NCI-H187 treated with DMSO at 0.1 percent for 48 hours (cell line): ENCODE measurements at regions not wholly inside any gene's neighbourhood (a gene's known extent, or its start where the extent isn't known, plus 50 kb on each side); places are given as distances from the start of the nearest gene placed in this dataset.
A peak's percentile ranks its signal among the peaks of the same experiment; 100 is the strongest.
"Not testable (repeated sequence)": the region's sequence is repeated elsewhere in the genome, so short reads cannot be mapped to it uniquely, and the experiment has no call there.

Experiments
- DNase-seq: peaks from one replicate; lab custom pipeline; 2025; lab: John Stamatoyannopoulos, UW

DNA sequence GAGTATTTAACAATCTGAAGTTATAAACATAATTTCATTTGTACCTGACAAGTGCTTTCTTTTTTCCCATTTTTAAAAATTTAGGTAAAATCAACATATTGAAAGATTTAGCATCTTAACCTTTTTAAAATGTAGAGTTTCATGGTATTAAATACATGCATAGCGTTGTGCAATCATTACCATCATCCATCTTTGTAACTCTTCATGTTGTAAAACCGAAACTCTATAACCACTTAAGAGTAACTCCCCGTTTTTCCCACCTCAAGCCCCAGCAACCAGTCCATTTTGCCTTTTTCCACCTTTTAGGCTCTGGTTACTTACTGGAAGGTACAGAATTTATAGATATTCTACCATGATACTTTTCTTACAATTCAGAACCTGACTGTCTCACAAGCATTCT lies 892.5 kb downstream of the DNAJB9 start:
- DNase-seq: no peak

DNA sequence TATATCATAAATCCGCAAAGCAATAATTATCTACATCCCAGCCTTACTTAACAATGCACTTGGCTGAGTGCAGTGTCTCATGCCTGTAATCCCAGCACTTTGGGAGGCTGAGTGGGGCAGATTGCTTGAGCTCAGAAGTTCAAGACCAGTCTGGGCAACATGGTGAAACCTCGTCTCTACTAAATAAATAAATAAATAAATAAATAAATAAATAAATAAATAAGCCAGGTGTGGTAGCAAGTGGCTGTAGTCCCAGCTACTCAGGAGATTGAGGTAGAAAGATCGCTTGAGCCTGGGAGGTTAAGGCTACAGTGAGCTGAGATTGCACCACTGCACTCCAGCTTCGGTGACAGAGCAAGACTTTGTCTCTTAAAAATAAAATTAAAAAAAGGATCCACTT lies 898.1 kb downstream of the DNAJB9 start:
- not testable (repeated sequence) for DNase-seq

DNA sequence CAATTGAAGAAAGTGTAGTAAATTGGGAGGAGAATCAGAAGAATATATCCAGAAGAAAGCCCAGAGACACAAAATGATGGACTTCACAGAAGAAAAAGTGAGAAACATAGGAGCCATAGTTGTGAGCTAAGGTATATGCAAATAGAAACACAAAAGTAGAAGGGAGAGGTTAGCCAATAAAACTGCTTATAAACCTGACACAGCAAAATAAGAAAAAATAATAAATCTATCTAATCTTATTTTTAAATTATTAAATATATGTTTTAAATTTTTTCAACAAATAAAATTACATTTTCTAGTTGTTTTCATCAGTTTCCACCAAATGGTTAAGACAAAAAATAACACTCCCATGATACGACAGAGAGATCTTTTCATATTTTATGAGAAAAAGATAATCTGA lies 903.5 kb downstream of the DNAJB9 start:
- DNase-seq: no peak

- peak; percentile 97 for DNase-seq
Observed at GRCh38 chr7:109476409-109476808, 906.7 kb downstream of the DNAJB9 start.

- no peak for DNase-seq
Observed at GRCh38 chr7:109479388-109479787, 909.7 kb downstream of the DNAJB9 start.

- not testable (repeated sequence) for DNase-seq
Observed at GRCh38 chr7:109490607-109491006, 920.9 kb downstream of the DNAJB9 start.

DNA sequence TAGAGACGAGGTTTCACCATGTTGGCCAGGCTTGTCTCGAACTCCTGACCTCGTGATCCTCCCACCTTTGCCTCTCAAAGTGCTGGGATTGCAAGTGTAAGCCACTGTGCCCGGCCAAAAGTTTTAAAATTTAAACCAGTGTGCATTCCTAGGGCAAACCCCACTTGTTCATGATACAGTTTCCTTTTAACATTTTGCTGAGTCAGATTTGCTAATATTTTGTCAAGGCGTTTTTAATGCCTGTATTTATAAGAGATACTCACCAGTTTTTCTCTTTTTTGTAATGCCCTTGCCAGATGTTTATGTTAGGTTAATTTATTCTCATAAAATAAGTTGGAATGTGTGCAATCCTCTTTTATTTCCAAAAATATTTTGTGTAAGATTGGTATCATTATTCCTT lies 927.4 kb downstream of the DNAJB9 start:
- no peak for DNase-seq

DNA sequence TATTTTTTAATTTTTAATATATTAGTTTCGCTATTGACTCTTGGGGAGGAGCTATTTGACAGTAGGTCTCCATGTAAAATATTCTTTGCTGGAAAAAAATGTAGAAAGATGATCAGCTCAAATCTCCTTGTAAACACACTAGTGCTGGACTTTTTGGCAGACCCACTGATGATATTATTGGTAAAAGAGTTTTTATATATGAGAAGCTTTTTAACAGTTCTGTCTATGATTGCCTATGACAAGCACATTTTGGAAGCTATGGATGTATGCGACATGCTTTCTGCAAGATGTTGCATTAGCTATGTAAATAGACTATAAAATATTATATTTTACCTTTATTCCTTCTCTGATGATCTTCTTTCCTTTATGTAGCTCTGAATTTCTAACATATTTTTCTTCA lies 928.5 kb downstream of the DNAJB9 start:
- no peak for DNase-seq

DNA sequence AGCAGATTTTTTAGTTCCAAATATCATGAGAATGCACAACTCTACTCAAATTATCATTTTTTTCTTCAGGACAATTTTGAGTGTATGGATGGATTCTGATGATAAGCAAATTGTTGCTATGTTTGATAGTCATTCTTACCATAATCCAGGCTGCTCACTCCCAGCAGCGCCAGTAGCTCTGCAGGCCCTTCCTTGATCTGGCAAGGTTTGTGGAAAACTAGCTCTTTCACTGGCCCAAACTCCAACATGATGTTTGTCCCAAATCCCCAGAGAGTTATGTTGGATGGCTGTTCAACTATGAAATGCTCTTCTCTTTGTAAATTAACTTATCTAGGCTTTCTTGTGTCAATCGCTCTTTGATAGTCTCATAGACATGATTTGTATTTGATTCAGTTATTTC lies 933.7 kb downstream of the DNAJB9 start:
- no peak for DNase-seq

DNA sequence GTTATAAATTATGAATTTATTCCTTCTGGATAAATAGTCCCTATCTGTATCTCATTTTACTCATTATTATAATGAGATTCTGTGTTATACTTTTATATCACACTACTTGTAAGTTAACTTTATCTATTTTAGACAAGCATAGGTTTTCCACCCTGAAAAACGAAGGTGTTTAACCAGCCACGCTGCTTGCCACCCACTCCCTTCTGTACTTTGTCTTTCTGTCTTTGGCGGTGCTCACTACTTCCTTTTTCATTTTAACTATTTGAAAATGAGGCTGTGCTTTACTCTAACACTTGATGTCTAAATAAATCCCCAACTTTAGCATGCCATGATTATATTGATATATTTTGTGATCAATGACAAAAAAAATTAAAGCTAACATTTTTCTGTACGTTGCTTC lies 952.9 kb downstream of the DNAJB9 start:
- no peak for DNase-seq

DNA sequence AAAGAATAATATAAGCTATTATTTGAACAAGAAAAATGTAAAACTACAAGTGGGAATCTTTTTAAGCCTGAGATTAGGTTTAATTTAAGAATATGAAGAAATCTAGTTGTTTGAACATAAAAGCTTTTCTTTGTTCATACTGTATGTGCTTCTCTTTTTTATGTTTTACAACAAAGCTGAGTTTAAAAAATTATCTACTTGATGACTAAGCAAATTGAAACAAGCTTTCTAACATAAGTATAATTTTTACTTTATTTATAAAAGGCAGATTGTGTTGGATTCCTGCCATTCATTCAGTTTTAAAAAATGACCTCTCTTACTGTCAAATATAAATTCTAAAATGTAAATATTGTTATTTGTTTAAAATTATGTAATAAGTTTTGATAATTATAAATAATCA lies 958.2 kb downstream of the DNAJB9 start:
- DNase-seq: no peak

DNA sequence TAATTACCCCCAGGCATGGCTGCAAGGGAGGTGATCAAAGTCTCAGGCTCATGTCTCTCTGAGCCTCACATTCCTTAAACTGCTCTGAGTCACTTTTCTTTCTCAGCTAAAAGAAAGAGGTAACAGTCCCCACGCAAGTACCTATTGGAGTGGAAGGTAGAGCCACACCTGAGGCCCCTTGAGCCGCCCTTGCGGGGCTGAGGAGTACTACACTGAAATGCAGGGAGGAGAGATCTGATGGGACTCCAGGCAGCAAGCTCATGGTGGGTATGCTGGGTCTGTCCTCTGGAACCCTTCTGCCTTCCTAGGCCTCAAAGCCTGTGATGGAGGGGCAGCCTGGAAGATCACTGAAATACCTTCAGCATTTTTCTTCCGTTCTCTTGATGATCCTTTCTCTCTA lies 960.0 kb downstream of the DNAJB9 start:
- DNase-seq: no peak

DNA sequence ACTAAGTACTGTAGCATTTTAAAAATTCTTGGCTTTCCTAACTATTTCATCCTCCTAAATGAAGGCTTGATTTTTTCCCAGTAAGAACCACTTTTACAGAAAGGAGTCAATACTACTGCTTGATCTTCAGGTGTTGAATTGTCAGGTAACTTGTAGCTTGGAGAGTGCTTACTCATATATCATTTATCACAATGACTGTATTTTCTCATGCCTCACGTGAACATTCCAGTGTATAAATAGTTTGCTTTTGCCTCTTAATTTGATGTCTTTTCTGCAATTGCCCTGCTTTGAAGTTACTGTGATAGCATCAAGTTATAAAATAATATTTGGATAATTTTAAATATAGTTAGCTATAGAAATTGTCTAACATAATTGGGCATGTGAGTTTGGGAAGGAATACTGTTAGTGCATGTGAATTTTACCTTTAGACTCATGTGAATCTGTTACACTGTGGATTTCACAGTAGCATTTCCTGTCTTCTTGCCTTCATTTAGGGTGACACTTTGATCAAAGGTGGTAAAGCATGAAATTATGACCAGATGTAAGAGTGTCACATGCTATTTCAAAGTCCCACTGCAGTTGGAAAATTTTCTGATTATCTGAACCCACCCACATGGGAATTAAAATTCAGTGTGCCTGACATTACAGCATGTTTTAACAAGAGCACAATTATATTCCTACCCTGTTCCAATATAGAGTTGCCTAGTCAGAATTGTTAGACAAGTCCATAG lies 962.8 kb downstream of the DNAJB9 start:
- DNase-seq: no peak

- DNase-seq: no peak
Observed at GRCh38 chr7:109545686-109546085, 976.0 kb downstream of the DNAJB9 start.

- DNase-seq: no peak
Observed at GRCh38 chr7:109549471-109550193, 980.0 kb downstream of the DNAJB9 start.

- no peak for DNase-seq
Observed at GRCh38 chr7:109552017-109552416, 982.3 kb downstream of the DNAJB9 start.

- no peak for DNase-seq
Observed at GRCh38 chr7:109577265-109577664, 1007.6 kb downstream of the DNAJB9 start.

- DNase-seq: no peak
Observed at GRCh38 chr7:109579901-109580300, 1010.2 kb downstream of the DNAJB9 start.

- DNase-seq: no peak
Observed at GRCh38 chr7:109582211-109582610, 1012.5 kb downstream of the DNAJB9 start.

GRCh38 chr7:109596948-109597347 lies 1027.3 kb downstream of the DNAJB9 start:
- not testable (repeated sequence) for DNase-seq

DNA sequence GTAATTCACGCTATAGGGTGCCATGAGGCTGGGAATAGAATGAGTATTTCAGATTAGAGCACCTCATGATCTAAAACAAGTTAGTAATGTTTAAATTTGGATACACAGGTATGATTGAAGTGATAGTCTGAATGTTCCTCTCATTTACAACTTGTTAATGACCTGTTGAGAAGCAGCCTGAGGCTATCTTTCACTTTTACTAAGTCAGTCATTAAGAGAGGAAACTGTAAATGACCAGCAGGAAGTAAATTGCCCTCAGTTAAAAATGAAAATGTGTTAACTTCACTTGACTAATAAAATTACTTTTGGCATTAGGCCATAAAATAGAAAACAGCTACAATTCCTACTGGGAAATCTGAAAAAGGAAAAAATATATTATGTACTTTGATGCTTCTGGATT lies 1042.0 kb downstream of the DNAJB9 start:
- no peak for DNase-seq

GRCh38 chr7:109616551-109617069 lies 1046.9 kb downstream of the DNAJB9 start:
- DNase-seq: no peak

GRCh38 chr7:109622320-109622719 lies 1052.6 kb downstream of the DNAJB9 start:
- DNase-seq: no peak
